GM12878 (cell line): ENCODE measurements at regions not wholly inside any gene's neighbourhood (a gene's known extent, or its start where the extent isn't known, plus 50 kb on each side); places are given as distances from the start of the nearest gene placed in this dataset.
"Not testable (repeated sequence)": the region's sequence is repeated elsewhere in the genome, so short reads cannot be mapped to it uniquely, and the experiment has no call there.

Experiments
- CBX5 ChIP-seq: sonication (generic); IDR thresholded peaks from 2 replicates; pipeline ENCODE4 v1.6.1; 2016; ENCODE audit warnings: low read depth, moderate library complexity, mild to moderate bottlenecking, inconsistent platforms
- CHD4 ChIP-seq: fragments of 200-600 bp; sonication (generic); IDR thresholded peaks from 2 replicates; pipeline ENCODE4 v1.6.1; 2016; ENCODE audit warnings: mild to moderate bottlenecking
- JUND ChIP-seq: IDR thresholded peaks from 2 replicates; pipeline ENCODE4 v1.6.1; 2012; ENCODE audit warnings: low read depth, mild to moderate bottlenecking, low read length, improper control_type of control experiment, moderate library complexity
- NFXL1 ChIP-seq: fragments of 450-650 bp; IDR thresholded peaks from 2 replicates; pipeline ENCODE4 v1.6.1; 2017; ENCODE audit warnings: antibody characterized with exemption, mild to moderate bottlenecking, borderline replicate concordance
- RFX5 ChIP-seq: IDR thresholded peaks from 2 replicates; pipeline ENCODE4 v1.6.1; 2011; ENCODE audit warnings: low read depth, low read length, improper control_type of control experiment
- SIN3A ChIP-seq: IDR thresholded peaks from 2 replicates; pipeline ENCODE4 v1.6.1; 2012; ENCODE audit warnings: low read depth, low read length, improper control_type of control experiment
- SKIL ChIP-seq: fragments of 450-650 bp; IDR thresholded peaks from 2 replicates; pipeline ENCODE4 v1.6.1; 2017; ENCODE audit warnings: mild to moderate bottlenecking, low read depth, inconsistent platforms; ENCODE audit not compliant: poor library complexity, severe bottlenecking
- TF ChIP-seq, protein P1 (sequence below), 3 experiments: IDR thresholded peaks in 2 of 3; conservative IDR thresholded peaks in 1 of 3; 2 replicates each; pipeline ENCODE4 v1.5.1; 2011; ENCODE audit warnings: low read depth in 3 of 3, low read length in 3 of 3, mild to moderate bottlenecking in 3 of 3, control low read depth in 2 of 3, moderate library complexity in 2 of 3, inconsistent platforms in 1 of 3, mixed read lengths in 1 of 3; ENCODE audit not compliant: control insufficient read depth in 2 of 3, insufficient read depth in 1 of 3; ENCODE audit errors: extremely low read depth in 1 of 3
- TF ChIP-seq, protein P2 (sequence below): IDR thresholded peaks from 2 replicates; pipeline ENCODE4 v1.6.1; 2012; ENCODE audit warnings: low read depth, low read length, improper control_type of control experiment
- TF ChIP-seq, protein P3 (sequence below): IDR thresholded peaks from 2 replicates; pipeline ENCODE4 v1.6.1; 2012; ENCODE audit warnings: low read length, inconsistent platforms

GRCh38 chr1:206356310-206356709, 114.0 kb upstream of the IKBKE start:
- TF ChIP-seq, protein P1, sequence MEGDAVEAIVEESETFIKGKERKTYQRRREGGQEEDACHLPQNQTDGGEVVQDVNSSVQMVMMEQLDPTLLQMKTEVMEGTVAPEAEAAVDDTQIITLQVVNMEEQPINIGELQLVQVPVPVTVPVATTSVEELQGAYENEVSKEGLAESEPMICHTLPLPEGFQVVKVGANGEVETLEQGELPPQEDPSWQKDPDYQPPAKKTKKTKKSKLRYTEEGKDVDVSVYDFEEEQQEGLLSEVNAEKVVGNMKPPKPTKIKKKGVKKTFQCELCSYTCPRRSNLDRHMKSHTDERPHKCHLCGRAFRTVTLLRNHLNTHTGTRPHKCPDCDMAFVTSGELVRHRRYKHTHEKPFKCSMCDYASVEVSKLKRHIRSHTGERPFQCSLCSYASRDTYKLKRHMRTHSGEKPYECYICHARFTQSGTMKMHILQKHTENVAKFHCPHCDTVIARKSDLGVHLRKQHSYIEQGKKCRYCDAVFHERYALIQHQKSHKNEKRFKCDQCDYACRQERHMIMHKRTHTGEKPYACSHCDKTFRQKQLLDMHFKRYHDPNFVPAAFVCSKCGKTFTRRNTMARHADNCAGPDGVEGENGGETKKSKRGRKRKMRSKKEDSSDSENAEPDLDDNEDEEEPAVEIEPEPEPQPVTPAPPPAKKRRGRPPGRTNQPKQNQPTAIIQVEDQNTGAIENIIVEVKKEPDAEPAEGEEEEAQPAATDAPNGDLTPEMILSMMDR (IDR thresholded peaks at IDR 0.05 in 2 of 3, conservative IDR thresholded peaks at IDR 0.05 in 1 of 3; ENCODE audit: control insufficient read depth in 2 of 3, extremely low read depth in 1 of 3, insufficient read depth in 1 of 3, low read depth in 3 of 3, low read length in 3 of 3): not testable (repeated sequence)
- not testable (repeated sequence) for TF ChIP-seq RFX5, CBX5, SIN3A, JUND, CHD4, NFXL1, SKIL
- TF ChIP-seq, protein P2, sequence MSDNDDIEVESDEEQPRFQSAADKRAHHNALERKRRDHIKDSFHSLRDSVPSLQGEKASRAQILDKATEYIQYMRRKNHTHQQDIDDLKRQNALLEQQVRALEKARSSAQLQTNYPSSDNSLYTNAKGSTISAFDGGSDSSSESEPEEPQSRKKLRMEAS: not testable (repeated sequence)
- TF ChIP-seq, protein P3, sequence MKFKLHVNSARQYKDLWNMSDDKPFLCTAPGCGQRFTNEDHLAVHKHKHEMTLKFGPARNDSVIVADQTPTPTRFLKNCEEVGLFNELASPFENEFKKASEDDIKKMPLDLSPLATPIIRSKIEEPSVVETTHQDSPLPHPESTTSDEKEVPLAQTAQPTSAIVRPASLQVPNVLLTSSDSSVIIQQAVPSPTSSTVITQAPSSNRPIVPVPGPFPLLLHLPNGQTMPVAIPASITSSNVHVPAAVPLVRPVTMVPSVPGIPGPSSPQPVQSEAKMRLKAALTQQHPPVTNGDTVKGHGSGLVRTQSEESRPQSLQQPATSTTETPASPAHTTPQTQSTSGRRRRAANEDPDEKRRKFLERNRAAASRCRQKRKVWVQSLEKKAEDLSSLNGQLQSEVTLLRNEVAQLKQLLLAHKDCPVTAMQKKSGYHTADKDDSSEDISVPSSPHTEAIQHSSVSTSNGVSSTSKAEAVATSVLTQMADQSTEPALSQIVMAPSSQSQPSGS: not testable (repeated sequence)
